ENCODE measurements at regions not wholly inside any gene's neighbourhood (a gene's known extent, or its start where the extent isn't known, plus 50 kb on each side); places are given as distances from the start of the nearest gene placed in this dataset.
"Not testable (repeated sequence)": the region's sequence is repeated elsewhere in the genome, so short reads cannot be mapped to it uniquely, and the experiment has no call there.

GRCh38 chr2:43009448-43009847 is 217.0 kb downstream of the ZFP36L2 start:
- no peak for DNase-seq

GRCh38 chr2:43008388-43008787 is 216.0 kb upstream of the HAAO start:
- DNase-seq, result no peak

- no peak for DNase-seq
These were observed 215.5 kb upstream of the HAAO start for GRCh38 chr2:43007901-43008300.

- DNase-seq, result no peak
These were observed 214.6 kb upstream of the HAAO start for GRCh38 chr2:43006834-43007543.

GRCh38 chr2:43005975-43006833 is 213.8 kb upstream of the HAAO start:
- DNase-seq, result no peak

GRCh38 chr2:43005245-43005974 is 213.0 kb upstream of the HAAO start:
- no peak for DNase-seq

- DNase-seq, result no peak
These were observed 212.5 kb upstream of the HAAO start for GRCh38 chr2:43004879-43005244.

- not testable (repeated sequence) for DNase-seq
These were observed 211.9 kb upstream of the HAAO start for GRCh38 chr2:43004126-43004865.

GRCh38 chr2:43003702-43004101 is 211.3 kb upstream of the HAAO start:
- DNase-seq, result no peak

GRCh38 chr2:43001787-43002468 is 209.5 kb upstream of the HAAO start:
- DNase-seq, result no peak

- DNase-seq, result no peak
These were observed 208.6 kb upstream of the HAAO start for GRCh38 chr2:43001055-43001378.

- no peak for DNase-seq
These were observed 208.1 kb upstream of the HAAO start for GRCh38 chr2:43000242-43001054.

GRCh38 chr2:42999856-43000241 is 207.5 kb upstream of the HAAO start:
- no peak for DNase-seq

GRCh38 chr2:42999391-42999841 is 207.0 kb upstream of the HAAO start:
- no peak for DNase-seq

- DNase-seq, result no peak
These were observed 206.3 kb upstream of the HAAO start for GRCh38 chr2:42998721-42999120.

- DNase-seq, result no peak
These were observed 204.1 kb upstream of the HAAO start for GRCh38 chr2:42996528-42996927.

GRCh38 chr2:42995752-42996422 is 203.5 kb upstream of the HAAO start:
- no peak for DNase-seq

- DNase-seq, result not testable (repeated sequence)
These were observed 197.1 kb upstream of the HAAO start for GRCh38 chr2:42989283-42990081.

GRCh38 chr2:42988055-42988454 is 195.7 kb upstream of the HAAO start:
- DNase-seq, result not testable (repeated sequence)
